HG02973 (cell line): ENCODE measurements at regions not wholly inside any gene's neighbourhood (a gene's known extent, or its start where the extent isn't known, plus 50 kb on each side); places are given as distances from the start of the nearest gene placed in this dataset.

ENCODE experiments used
- ATAC-seq: cut with Tn5 transposase; IDR thresholded peaks from one replicate; pipeline ENCODE4 v1.9.1; 2021; ENCODE audit warnings: moderate library complexity; ENCODE audit not compliant: unreplicated experiment

DNA sequence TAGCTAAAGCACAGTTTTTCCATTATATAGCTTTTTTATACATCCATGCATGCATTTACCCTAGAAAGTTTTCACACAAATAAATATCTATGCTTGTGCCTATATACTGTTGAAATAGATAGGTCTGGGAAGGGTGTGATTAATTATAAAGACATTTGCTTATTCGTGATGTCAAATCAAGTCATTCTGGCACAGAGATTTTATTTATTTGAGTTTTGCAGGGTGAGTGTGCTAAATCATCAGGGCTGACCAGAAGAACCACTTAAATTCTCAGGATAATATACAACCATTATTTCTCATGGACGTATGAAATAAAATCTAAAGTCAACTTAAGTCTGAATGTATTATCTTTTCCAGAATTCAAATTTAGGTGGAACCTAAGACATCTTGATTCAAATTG, 295.5 kb downstream of the EPHA4 start:
- no peak for ATAC-seq

DNA sequence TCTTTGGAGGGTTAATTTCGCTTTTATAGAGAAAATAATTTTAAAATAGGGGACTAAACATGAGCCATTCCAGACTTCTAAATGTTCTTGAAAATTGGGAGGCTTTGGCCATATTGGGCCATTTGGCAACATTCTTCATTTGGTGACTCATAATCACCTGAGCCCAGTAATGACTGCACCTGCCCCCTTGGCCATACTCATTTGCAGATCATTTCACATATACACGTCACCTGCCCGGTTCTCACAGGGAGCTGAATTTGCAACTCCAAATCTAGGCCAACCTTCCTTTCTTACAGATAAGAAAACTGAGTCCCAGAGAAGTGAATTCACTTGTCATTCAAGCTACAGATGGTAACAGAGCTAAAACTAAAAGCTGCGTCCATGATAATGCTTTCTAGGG, 289.7 kb downstream of the EPHA4 start:
- ATAC-seq, result no peak

DNA sequence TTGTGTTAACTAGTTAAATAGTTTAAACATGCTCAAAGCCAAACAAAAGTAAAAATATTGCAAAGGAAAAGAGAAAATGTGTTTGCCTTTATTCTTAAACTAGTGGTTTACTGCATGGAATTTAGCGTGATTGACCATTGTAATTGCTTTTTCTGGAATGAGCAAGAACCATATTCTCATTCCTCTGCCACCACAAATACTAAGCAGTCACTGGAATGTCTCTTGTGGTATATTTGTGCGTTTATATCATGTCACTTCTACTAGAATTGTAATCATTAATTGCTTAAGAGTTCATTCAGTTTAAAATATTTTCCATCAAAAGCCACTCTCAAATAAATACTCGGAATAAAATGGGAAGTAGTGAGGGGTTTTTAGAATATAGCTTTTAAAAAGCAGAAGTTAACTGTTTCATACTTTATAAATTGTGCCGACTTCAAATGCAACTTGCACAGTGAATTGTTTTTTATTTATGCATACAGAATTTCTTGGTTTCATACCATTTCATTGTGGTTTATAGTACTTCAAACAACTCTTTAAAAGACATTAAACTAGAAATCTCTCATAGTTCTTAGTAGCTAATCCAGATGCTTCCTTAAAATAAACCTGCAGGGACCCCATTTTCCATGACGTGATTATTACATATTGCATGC, 288.1 kb downstream of the EPHA4 start:
- ATAC-seq, result no peak

DNA sequence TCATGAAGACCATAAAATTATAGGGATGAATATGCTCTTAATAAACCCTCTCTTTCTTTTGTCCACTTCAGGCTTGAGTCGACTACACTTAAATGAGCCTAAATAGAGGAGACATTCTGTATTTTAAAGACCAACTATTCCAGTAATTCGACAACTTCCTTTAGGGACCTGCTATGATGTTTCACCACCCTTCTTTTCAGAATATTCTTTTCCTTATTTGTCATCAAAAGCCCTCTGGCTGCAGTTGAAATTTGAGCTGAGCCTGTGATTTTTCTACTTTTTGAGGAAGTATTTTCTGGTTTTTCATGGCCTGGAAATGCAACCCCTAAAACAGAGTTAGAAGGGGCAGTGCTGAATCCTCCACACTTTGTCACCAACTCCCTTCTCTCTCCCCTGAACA, 287.0 kb downstream of the EPHA4 start:
- no peak for ATAC-seq

DNA sequence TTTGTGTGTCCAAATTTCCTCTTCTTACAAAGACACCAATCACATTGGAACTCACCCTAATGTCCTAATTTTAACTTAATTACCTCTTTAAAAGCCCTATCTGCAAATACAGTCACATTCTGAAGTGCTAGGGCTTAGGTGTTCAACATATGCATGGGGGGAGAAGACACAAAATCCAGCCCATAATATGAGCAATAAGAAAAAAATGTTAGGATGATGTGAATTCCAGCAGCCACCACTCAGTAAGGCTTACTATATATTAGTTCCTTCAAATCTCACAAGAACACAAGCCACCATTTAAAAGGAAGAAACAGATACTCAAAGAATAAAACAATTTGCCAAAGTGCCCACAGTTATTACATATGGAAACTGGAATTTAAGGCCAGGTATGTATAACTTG, 285.7 kb downstream of the EPHA4 start:
- ATAC-seq, result no peak

DNA sequence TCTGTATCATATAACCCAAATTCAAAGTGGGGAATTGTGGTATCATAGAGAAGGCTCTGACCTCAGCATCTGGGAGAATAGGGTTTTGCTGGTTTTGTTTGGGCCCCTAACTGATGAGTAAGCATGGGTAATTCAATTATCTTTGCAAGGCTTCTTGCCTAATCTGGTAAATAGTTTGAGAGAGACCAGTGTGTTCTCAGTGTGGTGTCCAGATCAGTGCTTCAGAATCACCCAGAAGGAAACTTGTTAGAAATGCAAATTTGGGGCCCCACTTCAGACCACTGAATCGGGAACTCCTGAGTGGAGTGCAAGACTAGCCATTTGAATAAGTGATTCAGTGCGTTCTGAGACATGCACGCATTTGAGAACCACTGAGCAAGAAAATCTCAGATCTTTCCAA, 282.7 kb downstream of the EPHA4 start:
- no peak for ATAC-seq

DNA sequence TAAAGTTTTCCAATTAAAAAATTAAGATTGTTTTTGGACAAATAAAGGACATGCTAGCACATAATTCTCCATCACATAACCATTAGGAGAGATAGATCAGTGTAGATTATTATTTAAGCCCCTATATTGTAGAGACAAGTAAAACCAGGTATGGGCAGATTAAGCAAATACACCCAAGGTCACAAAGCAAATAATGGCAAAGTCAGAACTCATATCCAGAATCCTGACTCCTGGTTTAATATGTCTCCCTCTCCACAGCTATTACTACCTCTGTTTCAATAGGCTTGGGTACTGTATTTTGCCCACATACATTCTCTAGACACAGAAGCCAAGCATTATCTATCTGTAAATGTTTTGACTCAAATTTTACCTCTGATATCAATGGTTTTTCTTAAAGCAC, 282.3 kb downstream of the EPHA4 start:
- no peak for ATAC-seq

DNA sequence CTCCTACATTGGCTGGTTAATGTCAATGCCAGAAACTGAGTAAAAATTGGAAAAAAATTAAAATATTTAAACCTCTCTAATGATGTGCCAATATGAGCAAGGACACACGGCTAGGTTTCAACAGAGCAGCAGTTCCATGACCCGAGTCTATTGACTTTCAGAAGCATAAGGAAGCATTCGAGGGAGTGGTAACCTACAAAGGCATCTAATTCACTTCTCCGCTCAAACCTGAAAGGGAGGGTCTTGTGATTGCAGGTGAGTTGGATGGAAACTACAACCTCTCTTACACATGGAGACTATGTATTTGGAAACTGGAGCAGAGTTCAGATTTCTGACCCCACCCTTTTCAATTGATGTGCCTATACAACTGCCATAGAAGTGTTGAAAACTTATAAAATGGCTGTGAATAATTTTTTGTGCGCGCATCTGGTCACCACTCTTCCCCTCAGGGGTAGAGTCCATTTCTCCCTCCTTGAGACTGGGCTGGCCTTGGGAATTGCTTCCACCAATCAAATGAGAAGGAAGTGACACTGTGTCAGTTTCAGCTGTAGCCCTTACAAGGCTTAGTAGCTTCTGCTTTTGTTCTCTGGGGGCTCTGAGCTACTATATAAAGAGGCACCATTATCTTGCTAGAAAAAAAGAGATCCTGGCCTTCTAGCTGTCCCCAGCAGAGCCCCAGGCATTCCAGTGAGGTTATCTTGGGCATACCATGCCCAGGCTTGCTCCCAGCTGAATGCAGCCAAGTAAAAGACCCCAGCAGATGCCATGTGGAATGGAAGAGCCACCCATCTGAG, 278.0 kb downstream of the EPHA4 start:
- ATAC-seq, result no peak

DNA sequence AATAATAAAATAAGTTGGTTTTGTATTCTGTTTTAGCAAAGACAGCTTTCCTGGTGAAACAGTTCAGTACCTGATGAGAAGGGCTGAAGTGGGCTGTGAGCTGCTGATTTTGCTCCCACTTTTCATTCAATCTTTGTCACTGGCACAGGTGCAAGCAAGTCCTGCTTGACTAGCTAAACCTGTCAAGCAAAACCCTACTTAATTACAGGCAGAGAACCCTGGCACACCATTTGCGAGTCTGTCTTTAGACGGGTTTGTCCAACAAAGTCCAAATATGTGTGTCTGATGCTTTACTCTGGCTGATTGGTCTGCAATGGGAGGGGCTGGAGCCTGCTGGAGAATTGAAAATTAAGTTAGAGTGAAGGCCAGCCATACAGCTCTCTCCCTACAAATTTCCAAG, 267.2 kb downstream of the EPHA4 start:
- ATAC-seq, result no peak

DNA sequence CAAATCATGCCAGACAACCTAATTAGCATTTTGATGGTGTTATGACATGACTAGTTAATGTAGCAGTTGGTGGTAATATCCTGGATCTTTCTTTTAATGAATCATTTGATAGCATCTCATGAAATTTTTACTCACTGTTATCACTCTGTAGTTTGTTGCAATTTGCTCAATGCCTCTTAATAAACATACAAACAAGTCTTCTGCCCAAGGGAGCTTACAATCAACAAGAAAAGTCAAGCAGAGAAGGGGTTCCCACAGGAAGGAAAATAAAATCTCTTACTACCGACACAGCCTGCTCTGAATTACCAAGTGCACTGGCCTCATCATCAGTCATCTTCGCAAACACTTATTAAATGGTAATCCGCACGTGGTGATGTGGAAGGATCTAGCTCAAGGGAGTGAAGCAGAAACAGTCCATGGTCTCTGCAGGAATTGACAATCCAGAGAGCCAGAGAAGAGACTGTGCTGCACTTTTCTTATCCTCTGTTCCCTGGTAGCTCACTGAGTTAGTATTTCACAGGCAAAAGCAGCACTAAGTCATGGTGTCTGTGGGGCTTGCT, 263.5 kb downstream of the EPHA4 start:
- no peak for ATAC-seq

DNA sequence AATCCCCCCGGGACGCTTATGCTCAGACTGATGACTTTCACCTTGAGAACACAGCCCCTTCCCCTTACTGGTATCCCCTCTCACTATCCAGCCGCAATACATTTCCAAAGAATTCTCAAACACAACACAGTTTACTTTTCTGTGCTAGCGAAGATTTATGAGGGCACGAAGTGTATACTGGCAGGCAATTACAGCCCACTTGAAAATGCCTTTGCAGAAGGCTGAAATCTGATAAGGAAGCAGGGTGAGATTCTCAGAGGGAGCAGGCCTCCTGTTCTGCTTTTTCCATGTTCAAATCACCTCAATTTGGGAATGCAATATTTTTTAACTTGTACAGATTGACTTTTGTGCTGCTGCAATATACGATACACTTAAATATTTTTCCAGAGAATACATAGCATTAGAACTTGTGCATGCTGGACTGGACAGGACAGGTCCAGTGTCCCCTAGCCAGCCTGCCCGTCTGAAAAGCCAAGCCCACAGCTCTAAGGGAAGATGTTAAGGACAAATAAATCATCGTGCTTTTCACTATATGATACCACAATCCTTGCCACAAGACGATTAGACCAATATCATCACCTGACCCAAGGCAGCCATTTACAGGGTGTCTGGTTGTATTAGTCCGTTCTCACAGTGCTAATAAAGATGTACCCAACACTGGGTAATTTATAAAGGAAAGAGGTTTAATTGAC, 262.1 kb downstream of the EPHA4 start:
- no peak for ATAC-seq

DNA sequence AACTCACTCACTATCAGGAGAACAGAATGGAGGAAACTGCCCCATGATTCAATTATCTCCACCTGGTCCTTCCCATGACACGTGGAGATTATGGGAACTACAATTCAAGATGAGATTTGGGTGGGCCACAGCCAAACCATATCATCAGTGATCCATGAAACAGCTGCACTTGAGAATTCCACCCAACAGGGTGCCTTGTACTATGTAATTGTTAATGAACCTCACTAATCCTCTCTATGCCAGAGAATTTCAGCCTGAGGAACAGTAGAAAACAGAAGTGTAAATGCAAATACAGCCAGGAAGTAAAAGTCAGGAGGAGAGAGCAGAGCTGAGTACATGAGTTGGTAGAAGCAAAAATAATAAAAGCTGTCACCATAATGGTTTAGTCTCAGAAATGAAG, 261.4 kb downstream of the EPHA4 start:
- ATAC-seq, result no peak

DNA sequence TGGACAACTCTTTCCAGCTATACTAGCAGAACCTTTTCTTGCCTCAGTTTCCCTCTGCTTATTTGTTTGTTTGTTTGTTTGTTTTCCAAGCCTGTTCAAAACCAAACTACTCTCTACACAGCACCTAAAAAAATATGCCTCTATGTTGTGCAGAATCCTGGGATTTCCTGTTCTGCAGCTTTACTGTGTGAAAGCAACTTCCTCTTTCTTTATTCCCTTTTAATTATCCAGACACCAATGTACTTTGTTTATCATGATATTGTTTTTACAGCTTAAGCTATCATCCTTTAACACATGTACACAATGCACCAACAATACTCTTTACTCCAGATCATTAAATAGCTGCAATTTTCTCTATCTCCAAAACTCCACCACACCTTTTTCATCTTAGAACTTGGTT, 259.5 kb downstream of the EPHA4 start:
- ATAC-seq, result no peak

DNA sequence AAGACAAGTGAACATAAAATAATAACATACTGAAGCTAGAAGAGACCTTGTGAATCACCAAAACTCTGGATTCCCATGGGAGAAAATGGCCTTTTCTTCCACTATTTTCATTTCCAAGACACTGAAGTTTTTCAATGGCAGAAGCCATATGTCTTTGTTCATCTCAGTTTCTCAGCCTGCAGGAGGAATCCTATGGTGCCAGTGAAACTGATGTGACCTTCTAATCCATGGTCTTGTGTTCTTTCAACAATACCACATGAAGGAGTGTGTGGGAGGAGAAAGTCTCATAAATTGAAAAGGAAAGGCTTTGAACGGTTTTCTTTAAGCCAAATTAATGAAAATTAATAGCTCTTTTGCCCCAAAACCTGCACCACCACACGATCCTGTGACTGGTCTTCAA, 257.3 kb downstream of the EPHA4 start:
- ATAC-seq, result no peak

DNA sequence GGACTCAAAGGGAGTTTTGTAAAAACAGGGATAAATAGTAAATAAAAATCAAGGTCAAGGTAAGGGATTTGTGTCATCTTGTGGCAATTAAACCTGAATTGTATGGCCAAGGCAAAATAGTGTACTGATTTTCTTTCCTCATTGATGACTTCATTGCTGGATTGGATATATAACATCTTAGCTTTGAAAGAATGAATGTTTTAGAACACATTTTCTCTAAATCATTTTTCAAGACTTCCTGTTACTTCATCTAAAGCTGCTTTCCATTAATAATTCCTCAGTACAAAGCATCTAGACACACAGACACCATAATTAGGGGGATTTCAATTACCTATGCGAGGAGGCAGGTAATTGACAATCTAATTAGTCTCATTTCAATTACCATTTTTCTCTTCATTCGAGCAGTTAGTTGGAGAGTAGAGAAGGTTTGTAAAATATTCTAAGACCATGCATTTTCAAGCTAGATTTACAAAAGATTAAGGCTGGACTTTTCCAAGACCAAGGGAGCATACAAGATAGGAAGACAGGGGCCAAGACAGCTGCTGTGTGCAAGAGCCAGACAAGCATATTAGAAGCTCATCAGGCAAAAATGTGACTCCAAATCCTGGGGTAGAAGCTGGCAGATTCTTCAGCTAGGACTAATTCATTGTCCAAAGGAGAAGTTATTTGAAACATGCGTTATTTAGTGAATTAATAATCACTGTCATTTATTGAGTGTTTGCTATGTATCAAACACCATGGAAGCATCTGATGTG, 253.6 kb downstream of the EPHA4 start:
- ATAC-seq, result no peak

DNA sequence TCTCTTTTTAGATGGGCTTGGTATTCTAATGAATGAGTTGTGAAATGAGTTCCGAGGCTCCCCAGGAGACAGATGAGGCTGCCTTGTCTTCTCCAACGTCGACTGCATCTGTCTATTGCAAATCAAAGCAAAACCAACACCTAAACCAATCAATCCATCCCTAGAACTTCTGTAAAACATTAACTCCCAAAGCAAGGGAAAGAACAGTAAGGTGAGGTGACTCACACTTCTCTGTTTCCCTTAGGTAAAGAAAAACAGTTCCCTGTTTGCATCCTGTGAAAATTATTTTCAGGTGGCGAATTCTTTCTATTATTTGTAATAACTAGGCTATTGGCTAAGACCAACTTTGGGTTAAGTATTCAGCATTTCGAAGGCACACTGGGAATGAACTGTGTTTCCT, 249.4 kb downstream of the EPHA4 start:
- no peak for ATAC-seq

DNA sequence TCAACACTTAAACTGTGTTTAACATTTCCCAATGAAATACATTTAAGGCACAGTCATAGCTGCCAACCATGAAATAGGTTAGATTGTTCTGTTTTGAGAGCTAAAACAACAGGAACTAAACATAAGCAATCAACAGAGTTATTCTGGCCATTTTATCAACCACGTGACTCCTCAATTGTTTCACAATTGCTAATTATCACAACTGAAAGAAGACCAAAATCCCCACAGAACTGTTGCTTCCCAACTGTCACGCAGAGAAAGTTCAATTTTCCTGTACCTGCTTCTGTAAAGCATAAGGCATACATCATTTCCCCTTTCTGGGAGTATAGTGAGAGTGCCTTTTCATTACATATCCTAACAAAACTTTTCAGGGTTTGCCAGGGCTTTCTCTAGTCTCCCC, 248.6 kb downstream of the EPHA4 start:
- no peak for ATAC-seq

DNA sequence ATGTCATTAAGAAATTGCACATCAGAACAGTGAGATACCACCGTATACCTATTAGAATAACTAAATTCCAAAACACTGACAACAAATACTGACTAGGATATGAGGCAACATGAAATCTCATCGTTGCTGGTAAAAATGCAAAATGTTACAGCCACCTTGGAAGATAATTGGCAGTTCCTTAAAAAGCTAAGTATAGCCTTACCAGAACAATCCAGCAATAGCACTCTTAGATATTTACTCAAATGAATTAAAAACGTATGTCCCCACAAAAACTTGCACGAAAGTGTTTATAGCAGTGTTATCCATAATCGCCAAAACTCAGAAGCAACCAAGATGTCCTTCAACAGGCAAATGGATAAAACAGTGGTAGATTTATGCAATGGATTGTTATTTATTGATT, 241.7 kb downstream of the EPHA4 start:
- no peak for ATAC-seq

DNA sequence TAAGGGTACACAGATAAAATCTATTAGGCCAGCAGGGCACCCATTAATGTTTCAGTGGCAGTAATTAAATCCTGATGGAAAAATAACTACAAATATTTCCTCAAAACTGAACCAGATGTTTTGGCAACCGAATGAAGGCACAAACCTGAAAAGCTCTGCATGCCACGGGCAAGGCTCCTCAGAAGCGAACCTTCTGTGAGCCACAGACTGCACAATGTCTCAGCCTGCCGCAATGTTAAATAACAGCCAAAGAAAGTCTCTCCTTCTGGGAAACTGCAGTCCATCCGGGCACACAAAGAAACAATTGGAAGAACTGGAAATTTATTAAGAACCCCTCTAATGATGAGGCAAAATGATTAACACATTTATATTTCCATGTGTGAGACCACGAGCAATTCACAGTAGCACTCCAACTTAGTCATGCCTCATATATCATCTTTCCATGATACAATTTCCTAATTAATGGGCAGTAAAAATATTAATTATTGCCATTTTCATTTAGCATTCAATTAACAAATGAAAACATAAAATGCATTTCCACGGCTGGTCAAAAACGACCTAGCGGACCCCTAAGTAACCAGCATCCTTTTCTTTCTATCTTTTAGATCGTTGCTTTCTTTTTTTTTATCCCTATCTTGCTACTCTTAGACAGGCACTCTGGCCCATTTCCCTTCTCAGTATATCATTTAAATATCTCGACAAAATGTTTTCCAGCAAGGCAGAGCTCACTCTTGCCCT, 237.5 kb downstream of the EPHA4 start:
- no peak for ATAC-seq

DNA sequence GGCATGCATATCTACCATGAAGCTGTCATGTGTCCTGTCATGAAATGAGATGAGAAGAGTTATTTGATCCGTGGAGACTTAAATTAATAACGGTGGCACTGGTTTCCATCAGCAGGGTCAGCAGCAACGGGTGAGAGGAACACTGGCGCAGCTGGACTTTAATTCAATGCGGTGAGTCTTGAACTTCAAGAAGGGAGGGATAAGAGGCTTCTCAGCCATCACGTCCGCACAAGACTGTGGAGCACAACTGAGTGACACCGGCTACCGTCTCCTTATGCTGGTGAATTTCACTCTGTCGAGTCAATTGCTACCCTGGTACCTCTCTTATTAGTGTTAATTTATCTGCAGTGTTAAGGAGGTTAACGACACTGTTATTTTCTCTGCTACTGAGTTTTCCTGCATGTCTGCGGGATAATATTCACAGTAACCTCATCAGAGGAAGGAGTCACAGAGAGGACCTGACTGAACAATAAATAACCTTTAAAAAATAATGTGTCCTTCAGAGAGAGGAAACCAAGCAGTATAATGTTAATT, 236.8 kb downstream of the EPHA4 start:
- ATAC-seq, result no peak
